ENCODE measurements at regions not wholly inside any gene's neighbourhood (a gene's known extent, or its start where the extent isn't known, plus 50 kb on each side); places are given as distances from the start of the nearest gene placed in this dataset.

DNA sequence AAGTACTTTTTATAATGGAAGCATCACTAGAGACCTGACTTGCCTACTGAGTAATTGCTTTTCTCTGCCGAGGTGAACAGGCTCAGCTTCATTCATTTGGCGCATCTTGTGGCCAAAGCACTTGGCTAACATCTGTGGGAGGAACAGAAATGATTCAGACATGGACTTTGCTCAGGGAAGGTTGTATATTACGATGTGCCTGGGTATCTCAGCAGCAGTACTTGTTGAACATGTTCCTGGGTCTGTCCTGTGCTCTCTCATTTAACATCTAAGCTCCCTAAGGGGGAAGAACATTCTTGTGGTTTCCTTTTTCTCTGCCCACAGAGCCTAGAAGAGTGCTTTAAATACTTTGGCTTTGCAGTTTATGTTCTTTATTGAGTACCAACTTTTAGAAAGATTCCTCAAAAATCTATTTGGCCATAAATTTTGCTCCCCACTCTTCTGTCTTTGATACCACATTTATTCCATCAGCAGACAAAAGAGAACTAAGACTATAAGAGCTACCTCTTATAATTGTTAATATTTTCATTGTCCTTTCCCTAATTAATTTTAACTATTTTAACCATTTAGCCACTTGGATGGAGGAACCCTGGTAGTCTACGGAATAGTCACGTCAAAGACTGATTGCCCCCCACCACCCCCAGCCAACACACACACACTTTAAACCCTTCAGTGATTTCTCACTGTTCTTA lies 101.2 kb upstream of the EGLN3 start:
- H3K4me1 ChIP-seq (ENCODE audit: control insufficient read depth, extremely low read depth, insufficient read depth, low read length), result peaks cover 7% of the 10 kb centered on the region
- POLR2A ChIA-PET, result no interaction called here
- H3K4me3 ChIP-seq (replicated peaks in 1 of 3; ENCODE audit: insufficient read depth in 1 of 3, low read depth in 1 of 3, low read length in 3 of 3), result no peak overlapping the region
- TF ChIP-seq MYC (IDR thresholded peaks at IDR 0.05; ENCODE audit: low read depth, low read length) (no peak), POLR2AphosphoS5 (IDR thresholded peaks at IDR 0.05; ENCODE audit: insufficient read depth, low read depth, low read length) (no peak)
- no peak overlapping the region for H2AFZ ChIP-seq (ENCODE audit: low read depth, low read length)
- H3K27me3 ChIP-seq (ENCODE audit: control insufficient read depth in 2 of 2, insufficient read depth in 2 of 2, low read length in 2 of 2), result no peaks in the 10 kb centered on the region
- no peaks in the 10 kb centered on the region for H3K9me3 ChIP-seq (replicated peaks; ENCODE audit: control insufficient read depth, insufficient read depth, low read length)
- DNase-seq (ENCODE audit: low read depth, low spot score) (no peak), FAIRE-seq (no peak)
- dilution Hi-C loops (cut with MboI; ENCODE audit: extremely low pct_ligation_motif_present, low sequenced_read_pairs), result no loop called here
- CTCF ChIA-PET, result interaction anchor here (1.0 to 1.8 kb wide), 2 partner anchors 8 to 14 kb away, joined by 4 to 6 read pairs; no protein-coding TSS in a partner anchor
- no peak overlapping the region for H3K4me2 ChIP-seq (ENCODE audit: insufficient read depth, low read length)
- no peaks in the 10 kb centered on the region for H3K36me3 ChIP-seq (ENCODE audit: control insufficient read depth in 2 of 2, extremely low read depth in 1 of 2, insufficient read depth in 2 of 2, low read length in 2 of 2)
- BruUV-seq (replicated peaks), result no TSS peak
- H3K27ac ChIP-seq (ENCODE audit: insufficient read depth, low read depth, low read length), result no peak overlapping the region
- intact Hi-C loops (cut with micrococcal nuclease), result loop anchor here (10.0 kb wide), 1 partner anchor 1117 kb away; the partner anchor contains the start of gene NPAS3
- H4K20me1 ChIP-seq (replicated peaks; ENCODE audit: control insufficient read depth, extremely low read depth, insufficient read depth, low read length), result no peaks in the 10 kb centered on the region
- H3K79me2 ChIP-seq (ENCODE audit: control insufficient read depth, insufficient read depth, low read length), result no peaks in the 10 kb centered on the region
- H3K9ac ChIP-seq (replicated peaks; ENCODE audit: extremely low read depth, insufficient read depth, low read length), result no peak overlapping the region
- no peaks in the 10 kb centered on the region for H3K9me1 ChIP-seq (replicated peaks; ENCODE audit: control insufficient read depth, extremely low read depth, insufficient read depth, low read length)

DNA sequence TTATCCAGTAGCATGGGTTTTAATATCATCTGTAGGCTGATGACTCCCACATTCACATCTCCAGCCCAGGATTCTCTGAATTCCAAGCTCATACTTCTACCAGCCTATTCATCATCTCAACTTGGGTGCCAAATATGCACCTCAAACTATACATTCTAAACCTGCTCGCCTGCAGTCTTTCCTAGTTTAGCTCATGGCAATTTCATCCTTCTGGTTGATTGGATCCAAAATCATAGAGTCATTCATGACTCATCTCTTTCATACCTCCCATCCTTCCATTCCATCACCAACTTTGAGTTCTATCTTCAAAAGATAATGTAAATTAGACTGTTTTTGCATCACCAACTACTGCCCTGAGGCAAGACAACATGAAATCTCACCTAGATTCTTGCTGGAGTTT lies 99.7 kb upstream of the EGLN3 start:
- Histone ChIP-seq H3K4me3 (replicated peaks in 1 of 3; ENCODE audit: insufficient read depth in 1 of 3, low read depth in 1 of 3, low read length in 3 of 3) (no peak overlapping the region), H2AFZ (ENCODE audit: low read depth, low read length) (no peak overlapping the region), H3K27me3 (ENCODE audit: control insufficient read depth in 2 of 2, insufficient read depth in 2 of 2, low read length in 2 of 2) (no peaks in the 10 kb centered on the region), H3K9ac (replicated peaks; ENCODE audit: extremely low read depth, insufficient read depth, low read length) (no peak overlapping the region), H3K27ac (ENCODE audit: insufficient read depth, low read depth, low read length) (no peak overlapping the region), H3K9me1 (replicated peaks; ENCODE audit: control insufficient read depth, extremely low read depth, insufficient read depth, low read length) (no peaks in the 10 kb centered on the region), H3K4me1 (ENCODE audit: control insufficient read depth, extremely low read depth, insufficient read depth, low read length) (peaks cover 7% of the 10 kb centered on the region), H3K36me3 (ENCODE audit: control insufficient read depth in 2 of 2, extremely low read depth in 1 of 2, insufficient read depth in 2 of 2, low read length in 2 of 2) (no peaks in the 10 kb centered on the region), H3K4me2 (ENCODE audit: insufficient read depth, low read length) (no peak overlapping the region), H3K9me3 (replicated peaks; ENCODE audit: control insufficient read depth, insufficient read depth, low read length) (no peaks in the 10 kb centered on the region), H3K79me2 (ENCODE audit: control insufficient read depth, insufficient read depth, low read length) (no peaks in the 10 kb centered on the region), H4K20me1 (replicated peaks; ENCODE audit: control insufficient read depth, extremely low read depth, insufficient read depth, low read length) (no peaks in the 10 kb centered on the region)
- ChIA-PET POLR2A (no interaction called here), CTCF (interaction anchor here (1.2 to 1.8 kb wide), 3 partner anchors 10 to 48 kb away, joined by 3 to 6 read pairs (median 5); no protein-coding TSS in a partner anchor)
- intact Hi-C loops (cut with micrococcal nuclease), result loop anchor here (10.0 kb wide), 1 partner anchor 1116 kb away; the partner anchor contains the start of gene NPAS3
- BruUV-seq (replicated peaks), result no TSS peak
- dilution Hi-C loops (cut with MboI; ENCODE audit: extremely low pct_ligation_motif_present, low sequenced_read_pairs), result no loop called here
- DNase-seq (ENCODE audit: low read depth, low spot score), result no peak
- TF ChIP-seq FOS (IDR thresholded peaks at IDR 0.05; ENCODE audit: borderline replicate concordance, insufficient read depth, low read length), result no peak
- no peak for TF ChIP-seq POLR2AphosphoS5 (IDR thresholded peaks at IDR 0.05; ENCODE audit: insufficient read depth, low read depth, low read length)
- TF ChIP-seq JUN (IDR thresholded peaks at IDR 0.05; ENCODE audit: borderline replicate concordance, insufficient read depth, insufficient read length, low read depth), result no peak
- FAIRE-seq, result no peak

All from endothelial cell of umbilical vein (primary cell).